ENCODE measurements at regions not wholly inside any gene's neighbourhood (a gene's known extent, or its start where the extent isn't known, plus 50 kb on each side); places are given as distances from the start of the nearest gene placed in this dataset.
"Not testable (repeated sequence)": the region's sequence is repeated elsewhere in the genome, so short reads cannot be mapped to it uniquely, and the experiment has no call there.

DNA sequence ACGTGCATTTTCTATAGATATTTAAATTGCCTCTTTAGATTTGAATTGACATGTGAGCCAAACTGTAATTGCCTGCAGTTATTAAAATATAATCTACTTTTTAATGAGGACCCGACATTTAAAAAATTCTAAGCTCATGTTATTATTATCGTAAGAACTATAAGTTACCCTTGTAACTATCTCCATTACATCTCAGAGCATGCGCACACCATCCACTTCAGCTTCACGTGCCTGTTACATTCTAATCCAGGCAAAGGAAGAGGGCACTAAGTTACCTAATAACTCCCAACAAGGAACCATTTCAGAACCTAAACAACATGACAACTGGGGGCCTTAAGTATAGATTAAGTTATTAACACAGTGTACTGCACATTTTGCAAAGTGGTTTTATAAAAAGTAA is 509.0 kb upstream of the DPP6 start:
- DNase-seq = no peak

DNA sequence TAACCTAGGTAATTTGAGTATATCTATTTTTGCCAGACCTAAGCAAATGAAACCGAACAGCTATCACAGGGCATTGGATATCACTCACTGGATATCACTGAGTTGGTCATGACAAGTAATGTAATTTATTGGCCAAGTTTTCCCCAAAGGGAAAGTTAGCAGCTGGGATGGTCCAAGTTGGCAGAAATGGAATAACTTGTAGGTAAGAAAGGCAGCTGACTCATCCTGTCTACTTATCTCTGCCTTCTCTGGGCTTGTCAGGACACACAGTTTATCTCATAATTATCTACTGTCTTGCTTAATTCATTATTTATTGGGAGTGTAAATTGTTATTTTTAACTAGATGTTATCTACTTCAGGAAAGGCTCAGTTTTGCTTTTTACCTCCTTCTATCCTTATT is 502.0 kb upstream of the DPP6 start:
- no peak for DNase-seq

DNA sequence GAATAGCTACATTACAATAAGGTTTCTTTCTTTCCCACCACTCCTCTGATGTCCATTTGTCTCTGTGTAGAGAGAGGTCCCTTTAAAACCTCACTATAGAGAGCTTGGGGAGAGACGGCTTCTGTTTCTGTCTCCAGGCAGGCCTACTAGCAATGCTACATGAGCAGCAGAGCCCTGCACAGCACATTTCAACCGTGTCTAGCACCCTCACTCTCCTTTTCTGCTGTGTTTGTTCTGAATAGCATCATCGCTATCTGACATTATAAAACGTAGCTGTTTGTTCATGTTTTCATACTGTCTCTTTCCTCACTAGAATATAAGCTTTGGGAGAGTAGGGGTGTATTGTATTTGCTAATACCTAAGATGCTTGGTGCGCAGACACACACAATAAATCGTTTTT is 487.8 kb upstream of the DPP6 start:
- DNase-seq = no peak

DNA sequence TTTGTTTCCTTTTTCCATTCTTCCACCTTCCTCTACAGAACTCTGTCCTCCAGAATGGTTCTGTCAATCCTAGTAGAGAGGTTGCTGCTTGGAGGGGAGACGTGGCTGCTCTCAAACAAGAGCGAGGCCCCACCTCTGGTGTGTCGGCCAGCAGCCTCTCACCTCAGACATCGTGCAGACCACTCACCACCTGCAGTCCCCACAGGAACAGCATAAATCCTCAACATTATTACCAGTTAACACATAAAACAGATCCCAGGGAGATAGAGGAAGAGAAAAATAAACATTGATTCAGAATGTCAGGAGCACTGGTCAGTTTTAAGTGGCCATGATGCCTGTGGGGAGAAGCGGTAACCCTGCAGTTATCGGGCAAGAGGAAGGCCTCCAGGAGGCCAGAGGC is 485.9 kb upstream of the DPP6 start:
- DNase-seq = no peak

DNA sequence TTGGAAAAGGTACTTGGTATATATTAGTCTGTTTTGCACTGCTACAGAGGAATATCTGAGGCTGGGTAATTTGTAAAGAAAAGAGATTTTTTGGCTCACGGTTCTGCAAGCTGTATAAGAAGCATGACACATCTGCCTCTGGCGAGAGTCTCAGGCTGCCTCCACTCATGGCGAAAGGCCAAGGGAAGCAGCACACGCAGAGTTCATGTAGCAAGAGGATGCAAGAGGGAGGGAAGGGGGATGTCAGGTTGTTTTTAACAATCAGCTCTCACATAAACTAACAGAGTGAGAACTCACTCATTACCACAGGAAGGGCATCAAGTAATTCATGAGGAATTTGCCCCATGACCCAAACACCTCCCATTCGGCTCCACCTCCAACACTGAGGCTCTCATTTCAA is 484.8 kb upstream of the DPP6 start:
- DNase-seq = no peak

DNA sequence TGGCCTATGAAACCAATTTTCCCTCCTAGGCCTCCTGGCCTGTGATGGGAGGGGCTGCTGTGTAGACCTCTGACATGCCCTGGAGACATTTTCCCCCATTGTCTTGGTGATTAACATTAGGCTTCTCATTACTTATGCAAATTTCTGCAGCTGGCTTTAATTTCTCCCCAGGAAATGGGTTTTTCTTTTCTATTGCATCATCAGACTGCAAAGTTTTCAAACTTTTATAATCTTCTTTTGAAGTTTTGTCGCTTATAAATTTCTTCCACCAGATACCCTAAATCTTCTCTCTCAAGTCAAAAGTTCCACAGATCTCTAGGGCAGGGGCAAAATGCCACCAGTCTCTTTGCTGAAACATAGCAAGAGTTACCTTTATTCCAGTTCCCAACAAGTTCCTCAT is 482.7 kb upstream of the DPP6 start:
- DNase-seq = not testable (repeated sequence)

DNA sequence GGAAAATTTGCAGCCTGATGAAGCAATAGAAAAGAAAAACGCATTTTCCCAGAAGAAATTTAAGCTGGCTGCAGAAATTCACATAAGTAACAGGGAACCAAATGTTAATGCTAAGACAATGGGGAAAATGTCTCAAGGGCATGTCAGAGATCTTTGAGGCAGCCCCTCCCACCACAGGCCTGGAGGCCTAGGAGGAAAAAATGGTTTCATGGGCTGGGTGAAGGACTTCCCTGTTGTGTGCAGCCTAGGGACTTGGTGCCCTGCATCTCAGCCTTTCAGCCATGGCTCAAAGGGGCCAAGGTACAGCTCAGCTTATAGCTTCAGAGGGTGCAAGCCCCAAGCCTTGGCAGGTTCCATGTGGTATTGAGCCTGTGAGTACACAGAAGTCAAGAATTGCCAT is 476.1 kb upstream of the DPP6 start:
- DNase-seq = no peak

DNA sequence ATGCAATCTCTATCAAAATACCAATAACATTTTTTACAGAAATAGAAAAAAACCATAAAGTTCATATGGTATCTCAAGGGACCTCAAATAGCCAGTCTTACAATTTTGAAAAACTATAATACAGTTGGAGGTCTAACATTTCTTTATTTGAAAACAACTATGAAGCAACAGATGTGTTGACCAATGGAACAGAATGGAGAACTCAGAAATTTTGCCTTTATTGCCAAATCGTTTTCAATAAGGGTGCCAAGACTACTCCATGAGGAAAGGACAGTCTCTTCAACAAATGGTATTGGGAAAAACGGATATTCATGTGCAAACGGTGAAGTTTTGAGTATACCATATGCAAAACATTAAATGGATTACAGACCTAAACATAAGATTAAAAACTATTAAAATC is 470.8 kb upstream of the DPP6 start:
- DNase-seq = no peak

DNA sequence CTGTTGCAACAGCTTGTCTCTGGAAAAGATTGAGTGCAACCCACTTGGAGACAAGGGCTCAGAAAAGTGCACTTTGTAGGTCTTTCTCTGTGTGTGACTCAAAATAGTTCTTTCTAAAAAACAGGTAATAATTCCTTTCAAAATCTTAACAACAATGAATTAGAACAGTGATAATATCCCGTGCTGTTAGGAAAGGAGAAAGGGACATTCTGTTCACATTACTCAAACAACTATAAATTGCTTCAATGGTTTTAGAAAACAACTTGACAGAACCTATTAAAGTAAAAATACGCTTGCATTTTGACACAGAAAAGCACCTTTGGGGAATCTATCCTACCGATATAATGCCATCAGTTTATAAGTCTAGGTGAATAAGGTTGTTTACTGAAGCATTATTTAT is 468.1 kb upstream of the DPP6 start:
- DNase-seq = no peak

DNA sequence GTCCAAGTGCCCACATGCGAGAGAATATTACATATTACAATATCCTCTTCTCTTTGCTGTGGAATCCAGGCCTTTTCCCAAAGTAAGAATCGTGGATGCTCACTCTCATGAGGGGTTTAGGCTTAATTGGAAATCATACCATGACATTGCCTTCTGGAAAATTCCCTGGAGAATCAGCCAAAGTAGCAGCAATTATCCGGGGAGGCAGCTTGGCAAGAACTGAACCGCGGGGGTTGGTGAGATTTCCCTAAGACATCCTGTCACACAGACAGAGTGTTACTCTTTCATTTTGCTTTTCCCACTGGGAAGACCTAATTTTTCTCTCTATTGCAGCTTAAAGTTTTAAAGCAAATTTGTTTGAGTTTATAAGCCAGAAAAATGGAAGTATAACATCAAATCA is 463.6 kb upstream of the DPP6 start:
- no peak for DNase-seq

DNA sequence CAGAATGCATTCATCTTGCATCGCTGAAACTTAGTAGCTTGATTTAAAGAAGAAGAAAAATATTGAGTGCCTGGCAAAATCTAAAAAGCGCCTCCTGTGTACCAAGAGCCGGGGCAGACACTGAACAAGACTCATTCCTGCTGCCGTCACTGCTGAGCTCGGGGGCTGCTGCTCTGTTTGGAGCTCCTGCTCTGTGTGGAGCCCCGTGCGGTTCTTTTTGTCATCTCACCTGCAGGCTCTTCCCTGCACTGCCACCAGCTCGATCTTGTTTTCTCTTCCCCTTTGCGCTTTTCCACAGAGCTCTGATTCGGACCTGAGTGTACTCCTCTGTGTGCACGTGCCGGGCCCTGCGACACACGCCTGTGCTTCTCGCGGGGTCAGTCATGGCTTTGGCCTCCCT is 462.1 kb upstream of the DPP6 start:
- no peak for DNase-seq

DNA sequence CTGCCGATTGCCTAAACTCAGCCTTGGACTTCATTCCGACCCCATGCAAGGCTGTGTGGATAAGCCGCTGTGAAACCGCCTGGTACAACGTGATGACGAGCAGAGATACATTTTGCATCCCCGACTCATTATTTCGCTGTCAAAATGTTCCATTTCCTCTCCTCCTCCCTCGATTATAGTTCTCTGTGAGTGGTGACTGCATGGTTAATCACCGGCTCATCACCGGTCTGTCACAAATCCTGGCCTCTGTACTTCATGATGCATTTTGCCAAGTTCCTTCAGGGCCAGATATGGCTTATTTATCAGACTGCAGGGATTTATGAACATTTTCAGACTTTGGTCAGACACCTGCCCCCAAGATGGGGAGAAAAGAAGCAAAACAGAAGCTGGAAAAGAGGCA is 461.6 kb upstream of the DPP6 start:
- no peak for DNase-seq

DNA sequence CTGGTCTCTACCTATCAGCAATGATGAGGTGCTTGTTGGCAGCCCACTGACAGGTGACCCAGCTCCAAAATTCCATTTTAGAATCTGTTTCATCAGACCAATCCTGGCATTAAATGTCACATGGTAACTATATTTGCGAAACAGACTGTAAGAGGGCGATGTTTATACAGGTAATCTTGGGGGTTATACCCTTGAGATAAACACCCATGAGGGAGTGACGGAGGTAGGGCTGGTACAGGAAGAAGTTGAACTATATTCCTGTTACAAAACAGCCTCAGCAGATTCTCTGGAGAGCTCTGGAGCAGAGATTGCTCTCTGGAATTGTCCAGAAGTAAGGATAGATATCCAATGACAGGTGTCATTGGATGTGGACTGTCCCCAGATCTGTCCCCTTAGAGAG is 444.8 kb upstream of the DPP6 start:
- no peak for DNase-seq

DNA sequence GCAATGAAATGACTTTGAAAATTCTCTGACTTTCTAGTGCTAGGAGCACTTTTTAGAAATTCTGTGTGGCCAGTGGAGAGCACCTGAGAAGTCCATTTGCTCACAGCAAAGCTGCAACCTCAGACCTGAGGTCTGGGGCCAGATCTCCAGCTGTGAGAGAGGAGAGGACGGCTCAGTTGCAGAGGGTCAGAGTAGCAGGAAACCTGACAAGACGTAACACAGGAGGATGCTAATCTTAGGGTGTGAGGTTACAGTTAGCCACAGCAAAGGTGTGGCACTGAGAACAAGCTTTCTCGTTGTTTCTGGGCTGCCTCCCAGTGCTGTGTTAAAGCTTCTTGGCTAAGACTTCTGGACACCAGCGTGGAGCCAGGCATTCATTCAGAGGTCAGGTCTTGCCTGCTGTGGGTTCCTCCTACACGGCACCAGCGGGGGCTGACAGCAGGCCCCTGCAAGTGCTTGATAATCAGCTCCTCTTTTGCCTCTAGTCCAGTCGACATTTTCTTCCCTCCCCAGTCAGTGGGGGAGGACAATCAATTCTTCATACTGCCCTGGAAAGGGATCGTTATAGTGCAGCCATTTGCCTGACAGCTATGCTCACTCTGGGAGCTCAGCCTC is 435.4 kb upstream of the DPP6 start:
- DNase-seq = no peak

DNA sequence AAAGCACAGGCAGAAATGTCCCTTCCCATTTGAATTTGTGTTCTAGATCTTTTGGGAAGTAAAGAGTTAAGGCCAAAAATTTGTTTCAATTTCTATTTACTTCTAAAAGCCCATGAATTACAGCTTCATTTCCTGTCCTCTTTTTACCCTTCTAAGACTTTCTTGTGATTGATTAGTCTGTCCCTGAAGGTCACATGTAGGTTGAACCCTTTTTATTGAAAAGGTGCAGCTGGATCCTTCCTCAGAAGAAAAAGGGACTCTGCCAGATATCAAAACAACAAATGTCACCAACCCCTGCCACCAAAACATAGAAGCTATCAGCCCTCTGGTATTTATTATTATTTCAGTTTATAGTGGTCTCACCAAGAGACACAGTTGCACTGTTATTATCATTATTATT is 424.9 kb upstream of the DPP6 start:
- DNase-seq = no peak

DNA sequence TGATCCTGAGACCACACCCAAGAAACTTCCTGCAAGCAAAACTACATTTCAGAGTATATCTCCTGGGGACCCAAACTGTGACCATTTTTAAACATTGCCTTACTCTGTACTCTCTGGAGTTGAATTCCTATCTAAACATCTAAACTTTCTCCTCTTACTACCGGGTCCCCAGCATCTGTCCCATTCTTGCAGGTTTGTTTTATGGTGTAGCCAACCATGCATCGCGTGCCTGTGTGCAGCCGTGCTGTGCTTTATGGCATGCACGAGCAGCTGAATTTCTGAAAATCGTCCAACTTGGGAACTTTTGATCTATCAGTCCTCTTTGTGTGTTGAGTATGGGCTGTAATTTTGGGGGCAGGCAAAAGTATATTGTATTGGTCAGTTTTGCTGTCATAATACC is 423.8 kb upstream of the DPP6 start:
- DNase-seq = no peak

DNA sequence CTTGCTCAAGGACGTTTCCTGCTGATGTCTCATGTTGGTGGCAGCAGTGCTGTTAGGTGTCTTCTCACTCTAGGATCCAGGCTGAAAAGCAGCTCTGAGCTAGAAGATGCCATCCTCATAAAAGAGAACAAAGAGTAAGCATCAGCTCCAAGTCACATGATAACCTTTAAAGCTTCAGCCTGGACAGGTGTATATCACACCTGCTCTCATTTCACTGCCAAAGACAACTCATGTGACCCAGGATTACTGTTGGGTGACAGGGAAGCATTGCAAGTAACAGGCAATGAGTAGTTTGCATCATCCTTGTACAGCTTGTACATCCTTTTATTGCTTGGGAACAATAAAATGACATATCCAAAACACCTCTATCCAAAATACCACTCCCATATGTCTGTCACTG is 423.4 kb upstream of the DPP6 start:
- no peak for DNase-seq

DNA sequence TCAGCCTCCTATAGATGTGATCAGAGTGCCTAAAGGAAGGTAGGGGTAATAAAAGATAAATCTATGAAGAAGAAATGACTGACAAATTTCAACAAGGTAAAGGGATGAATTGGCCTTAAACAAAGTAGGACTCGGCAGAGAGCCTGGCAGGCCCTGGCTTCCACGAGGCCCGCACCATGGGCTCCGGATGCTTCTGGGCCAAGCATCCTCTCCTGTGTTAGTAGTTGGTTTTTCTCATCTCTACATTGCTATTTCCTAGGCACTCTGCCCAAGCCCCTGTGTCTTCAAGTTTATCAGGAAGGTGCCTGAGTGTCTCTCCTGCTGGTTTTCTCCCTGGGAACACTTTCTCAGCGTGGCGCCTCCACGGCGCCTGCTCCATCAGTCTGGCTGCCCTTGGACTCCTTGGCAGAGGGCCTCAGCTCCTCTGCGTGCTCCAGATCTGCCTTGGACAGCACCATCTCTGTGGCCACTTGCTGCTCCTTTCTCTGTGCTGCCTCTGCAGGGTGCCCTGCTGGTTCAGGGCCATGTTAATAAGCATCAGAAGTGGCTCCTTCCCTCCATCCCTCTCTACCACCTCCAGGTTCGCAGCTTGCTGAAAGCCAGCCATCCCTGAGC is 413.3 kb upstream of the DPP6 start:
- DNase-seq = no peak

DNA sequence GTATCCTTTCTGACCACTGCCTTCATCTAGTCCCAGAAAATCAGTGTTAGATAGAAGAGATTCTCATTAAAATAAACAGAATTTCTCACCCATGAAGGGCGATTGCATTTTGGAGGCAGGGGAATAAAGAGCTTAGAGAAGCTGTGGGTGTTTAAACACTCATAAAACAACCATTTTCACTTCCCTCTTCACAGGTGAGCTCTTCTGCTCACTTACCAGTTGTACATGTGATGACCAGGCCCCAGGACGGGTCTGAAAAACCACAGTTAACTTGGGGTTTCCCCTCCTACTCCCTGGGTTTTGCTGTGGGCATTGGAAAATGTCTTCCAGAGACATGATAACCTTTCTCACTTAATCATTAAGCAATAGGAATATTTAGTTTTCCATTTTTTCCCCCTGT is 411.6 kb upstream of the DPP6 start:
- no peak for DNase-seq

DNA sequence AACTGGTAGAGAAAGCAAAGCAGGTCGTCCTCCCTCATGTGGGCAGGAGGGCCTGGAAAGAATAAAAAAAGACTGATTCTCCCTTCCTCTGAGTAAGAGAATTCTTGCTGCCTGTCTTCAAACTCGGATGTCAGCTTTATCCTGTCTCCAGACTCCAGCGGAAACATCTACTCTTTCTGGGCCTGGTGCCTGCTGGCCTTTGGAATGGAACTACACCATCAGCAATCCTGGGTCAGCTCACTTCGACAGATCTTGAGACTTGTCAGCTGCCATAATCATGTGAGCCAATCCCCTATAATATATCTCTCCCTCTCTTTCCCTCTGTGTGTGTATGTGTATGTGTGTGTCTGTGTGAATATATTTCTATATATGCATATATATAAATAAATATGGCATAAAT is 411.0 kb upstream of the DPP6 start:
- DNase-seq = no peak

DNA sequence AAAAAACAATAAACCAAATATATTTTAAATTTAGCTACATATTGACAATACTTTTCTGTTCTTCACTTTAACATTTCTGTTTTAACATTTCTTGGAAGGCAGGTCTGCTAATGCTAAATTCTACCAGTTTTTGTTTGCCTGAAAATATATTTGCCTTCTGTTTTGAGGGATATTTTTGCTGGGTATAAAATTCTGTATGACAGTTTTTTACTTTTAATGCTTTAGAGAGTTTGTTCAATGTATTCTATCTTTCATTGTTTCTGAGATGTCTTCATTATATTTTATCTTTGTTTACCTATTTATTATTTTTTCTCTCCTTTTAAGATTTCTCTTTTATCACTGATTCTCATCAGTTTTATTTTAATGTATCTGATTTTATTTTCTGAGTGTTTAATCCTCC is 409.2 kb upstream of the DPP6 start:
- DNase-seq = no peak

DNA sequence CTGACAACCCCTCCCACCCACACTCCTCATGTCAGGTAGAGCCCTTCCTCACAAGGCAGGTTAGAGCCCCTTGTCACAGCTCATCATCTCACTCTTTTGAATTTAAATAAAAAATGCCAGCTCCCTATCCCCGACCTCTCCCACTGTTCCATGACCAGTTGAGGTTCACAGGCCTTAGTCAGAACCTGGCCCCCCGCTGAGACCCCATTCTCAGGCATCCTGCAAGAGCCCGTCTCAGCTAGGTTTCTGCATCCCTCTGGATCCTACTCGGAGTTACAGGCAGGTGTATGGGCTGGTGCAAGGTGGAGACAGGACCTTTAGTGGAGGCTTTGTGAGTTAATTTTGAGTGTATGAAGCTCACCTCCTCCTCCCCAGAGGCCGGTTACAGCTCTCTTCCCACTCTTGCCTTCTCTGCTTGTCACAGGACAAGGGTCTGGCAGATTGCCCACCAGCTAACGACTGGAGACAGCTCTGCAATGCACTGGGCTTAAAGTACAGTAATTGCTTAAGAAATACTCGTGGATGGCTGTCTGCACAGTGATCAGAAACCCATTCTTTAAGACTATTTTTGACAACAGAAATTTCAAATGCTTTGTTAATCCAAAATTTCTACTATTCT is 394.9 kb upstream of the DPP6 start:
- peak in 1 of 3 experiments; percentile 0 for DNase-seq

DNA sequence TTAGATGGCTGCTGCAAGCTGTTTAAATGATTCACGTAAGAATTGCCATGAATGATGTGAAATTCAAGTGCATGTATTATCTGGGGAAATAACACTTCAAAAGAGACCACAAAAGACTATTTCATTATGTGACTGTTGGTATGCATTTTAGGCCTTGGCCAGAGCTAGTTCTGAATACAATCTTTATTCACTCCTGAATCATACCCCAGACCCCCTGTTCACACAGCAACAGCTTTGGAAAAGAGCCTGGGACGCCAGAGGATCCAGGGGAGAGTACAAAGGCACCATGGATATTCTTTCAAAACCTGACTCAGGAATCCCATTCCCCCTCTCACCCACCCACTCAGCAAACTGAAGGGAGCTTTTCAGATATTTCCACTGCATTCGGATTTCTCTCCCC is 377.1 kb upstream of the DPP6 start:
- DNase-seq = no peak

DNA sequence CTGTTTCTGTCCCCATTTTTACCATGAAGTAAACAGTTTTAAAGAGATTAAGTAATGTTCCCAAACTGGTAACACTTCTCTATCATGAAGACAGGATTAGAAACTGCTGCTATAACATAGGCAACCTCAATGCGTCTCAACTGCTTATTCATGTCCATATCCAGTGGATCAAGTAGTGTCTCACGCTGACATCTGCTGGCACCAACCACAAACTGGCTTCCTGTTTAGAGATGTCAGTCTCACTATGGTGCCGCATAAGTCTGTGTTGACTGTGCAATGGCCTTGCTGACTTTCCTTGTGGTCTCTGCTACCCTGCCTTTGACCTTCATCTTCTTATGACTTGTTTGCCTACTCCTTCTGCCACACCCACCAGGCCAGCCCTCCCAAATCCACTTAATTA is 369.6 kb upstream of the DPP6 start:
- no peak for DNase-seq

DNA sequence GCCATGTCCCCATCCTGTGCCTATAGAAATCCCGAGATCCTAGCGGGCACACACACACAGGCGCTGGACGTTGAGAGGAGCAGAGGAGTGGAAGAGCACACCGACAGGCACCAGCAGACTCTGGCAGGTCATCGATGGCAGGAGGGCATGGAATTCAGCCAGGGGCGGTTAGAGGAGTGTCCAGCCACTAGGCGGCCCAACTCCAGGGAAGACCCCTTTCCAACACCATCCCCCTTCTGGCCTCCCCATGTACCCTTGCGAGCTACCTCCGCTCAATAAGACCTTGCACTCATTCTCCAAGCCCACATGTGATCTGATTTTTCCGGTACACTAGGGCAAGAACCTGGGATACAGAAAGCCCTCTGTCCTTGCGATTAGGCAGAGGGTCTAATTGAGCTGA is 356.0 kb upstream of the DPP6 start:
- DNase-seq = no peak

Measured in NCI-H1417 (cell line).